ENCODE measurements at regions not wholly inside any gene's neighbourhood (a gene's known extent, or its start where the extent isn't known, plus 50 kb on each side); places are given as distances from the start of the nearest gene placed in this dataset.
A peak's percentile ranks its signal among the peaks of the same experiment; 100 is the strongest.

DNA sequence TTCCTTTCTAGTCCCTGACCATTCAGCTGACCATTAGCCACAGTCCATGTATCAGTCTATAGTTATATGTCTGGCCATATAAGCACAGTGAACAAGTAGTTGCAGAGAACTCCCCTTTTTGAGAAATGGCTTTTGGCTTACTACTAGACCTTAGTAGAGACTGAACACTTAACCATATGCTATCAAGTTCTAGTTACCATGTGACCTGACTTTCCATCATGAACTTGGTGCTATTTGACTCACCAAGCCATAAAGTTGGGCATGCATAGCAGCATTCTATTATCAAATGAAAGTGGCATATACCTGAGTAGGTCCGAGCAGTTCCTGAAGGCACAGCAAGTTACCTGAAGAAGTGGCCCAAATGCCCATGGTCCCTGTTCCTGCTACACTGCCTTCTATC lies 74.5 kb upstream of the IL2 start:
- H3K4me3 Mint-ChIP-seq, result no peak overlapping the region
- no peak overlapping the region for H3K27ac Mint-ChIP-seq
- H3K36me3 Mint-ChIP-seq, result peaks cover 6% of the 10 kb centered on the region
- peaks cover 3% of the 10 kb centered on the region for H3K9me3 Mint-ChIP-seq
- H3K4me1 Mint-ChIP-seq, result peaks cover 28% of the 10 kb centered on the region
- no peaks in the 10 kb centered on the region for H3K27me3 Mint-ChIP-seq

DNA sequence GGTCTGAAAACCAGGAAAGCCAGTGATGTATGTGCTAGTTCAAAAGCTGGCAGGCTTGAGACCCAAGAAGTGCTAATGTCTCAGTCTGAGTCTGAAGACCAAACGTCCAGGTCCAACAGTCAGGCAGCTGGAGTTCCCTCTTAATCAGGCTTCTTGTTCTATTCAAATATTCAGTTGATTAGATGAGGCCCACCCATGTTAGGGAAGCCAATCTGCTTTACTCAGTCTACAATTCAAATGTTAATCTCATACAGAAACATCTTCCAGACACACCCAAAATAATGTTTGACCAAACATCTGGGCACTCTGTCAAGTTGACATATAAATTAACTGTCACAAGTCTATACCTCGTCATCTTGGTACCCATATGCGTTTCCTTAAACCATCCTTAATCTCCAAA lies 72.4 kb upstream of the IL2 start:
- Mint-ChIP-seq H3K27me3 (no peaks in the 10 kb centered on the region), H3K27ac (no peak overlapping the region), H3K9me3 (peaks cover 10% of the 10 kb centered on the region), H3K4me3 (no peak overlapping the region), H3K4me1 (peaks cover 10% of the 10 kb centered on the region), H3K36me3 (peaks cover 8% of the 10 kb centered on the region)

DNA sequence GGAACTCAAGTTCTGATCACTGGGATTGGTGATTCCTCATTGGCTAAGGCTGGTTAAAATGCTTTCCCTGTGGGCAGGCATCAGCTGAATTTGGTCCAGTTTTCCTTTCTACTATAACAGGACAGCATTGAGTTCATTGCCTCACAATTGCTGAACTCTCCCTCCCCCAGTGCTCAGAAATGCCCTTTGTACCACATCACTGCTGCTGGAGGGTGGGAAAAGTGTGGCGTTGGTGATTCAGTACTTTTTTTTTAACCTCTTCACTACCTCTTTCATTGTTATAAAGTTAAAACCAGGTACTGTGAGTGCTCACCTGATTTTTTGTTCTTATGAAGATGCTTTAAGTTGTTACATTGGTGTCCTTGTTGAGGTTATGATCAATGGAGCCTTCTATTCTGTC lies 69.3 kb upstream of the IL2 start:
- no peak overlapping the region for H3K4me3 Mint-ChIP-seq
- H3K9me3 Mint-ChIP-seq, result peaks cover 19% of the 10 kb centered on the region
- peaks cover 9% of the 10 kb centered on the region for H3K36me3 Mint-ChIP-seq
- peaks cover 6% of the 10 kb centered on the region for H3K4me1 Mint-ChIP-seq
- H3K27ac Mint-ChIP-seq, result peak overlapping the region; percentile 18
- no peaks in the 10 kb centered on the region for H3K27me3 Mint-ChIP-seq

DNA sequence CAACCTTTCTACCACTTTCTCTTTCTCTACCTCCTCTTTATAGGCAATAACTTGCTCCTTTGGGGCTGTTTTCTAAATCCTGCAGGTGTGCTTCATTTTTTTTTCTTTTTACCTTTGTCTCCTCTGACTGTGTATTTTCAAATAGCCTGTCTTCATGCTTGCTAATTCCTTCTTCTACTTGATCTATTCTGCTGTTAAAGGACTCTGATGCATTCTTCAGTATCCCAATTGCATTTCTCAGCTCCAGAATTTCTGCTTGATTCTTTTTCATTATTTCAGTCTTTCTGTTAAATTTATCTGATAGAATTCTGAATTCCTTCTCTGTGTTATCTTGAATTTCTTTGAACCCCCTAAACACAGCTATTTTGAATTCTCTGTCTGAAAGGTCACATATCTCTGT lies 67.7 kb upstream of the IL2 start:
- peaks cover 19% of the 10 kb centered on the region for H3K9me3 Mint-ChIP-seq
- H3K4me1 Mint-ChIP-seq, result peaks cover 5% of the 10 kb centered on the region
- H3K4me3 Mint-ChIP-seq, result no peak overlapping the region

DNA sequence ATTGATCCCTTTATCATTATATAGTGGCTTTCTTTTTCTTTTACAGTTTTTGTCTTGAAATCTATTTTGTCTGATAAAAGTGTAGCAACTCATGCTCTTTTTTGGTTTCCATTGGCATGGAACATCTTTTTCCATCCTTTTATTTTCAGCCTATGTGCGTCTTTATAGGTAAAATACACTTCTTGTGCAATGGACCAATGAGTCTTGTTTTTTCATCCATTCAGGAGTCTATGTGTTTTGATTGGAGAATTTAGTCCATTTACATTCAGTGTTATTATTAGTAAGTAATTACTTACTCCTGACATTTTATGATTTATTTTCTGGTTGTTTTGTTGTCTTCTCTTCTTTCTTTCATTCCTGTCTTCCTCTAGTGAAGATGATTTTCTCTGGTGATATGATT lies 66.4 kb upstream of the IL2 start:
- peaks cover 8% of the 10 kb centered on the region for H3K4me1 Mint-ChIP-seq
- H3K27me3 Mint-ChIP-seq, result no peaks in the 10 kb centered on the region
- H3K27ac Mint-ChIP-seq, result no peak overlapping the region
- H3K4me3 Mint-ChIP-seq, result no peak overlapping the region
- H3K36me3 Mint-ChIP-seq, result peaks cover 8% of the 10 kb centered on the region
- H3K9me3 Mint-ChIP-seq, result peaks cover 19% of the 10 kb centered on the region

More for the DNA sequence above, 67.7 kb upstream of the IL2 start:
- Mint-ChIP-seq H3K36me3 (peaks cover 9% of the 10 kb centered on the region), H3K27me3 (no peaks in the 10 kb centered on the region), H3K27ac (no peak overlapping the region)

DNA sequence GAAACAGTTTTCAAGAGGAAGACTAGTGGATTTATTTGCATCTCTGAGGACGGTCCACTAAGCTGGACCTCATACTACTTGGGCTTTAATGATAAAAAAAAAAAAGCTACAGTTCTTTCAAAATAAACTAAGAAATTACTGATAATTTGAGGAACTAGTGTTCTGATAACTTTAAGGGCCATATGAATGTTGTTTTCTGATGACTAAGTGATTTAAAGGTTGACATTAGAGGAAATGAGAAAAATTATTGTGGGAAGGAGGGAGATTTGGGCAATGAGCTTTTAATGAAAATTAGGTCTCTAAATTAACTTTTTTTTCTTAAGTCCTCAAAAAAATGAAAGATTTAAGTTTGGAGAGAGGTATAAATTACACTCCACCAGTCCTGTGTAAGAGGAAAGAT lies 60.8 kb upstream of the IL2 start:
- Mint-ChIP-seq H3K36me3 (no peaks in the 10 kb centered on the region), H3K4me3 (no peak overlapping the region), H3K9me3 (no peaks in the 10 kb centered on the region), H3K27me3 (no peaks in the 10 kb centered on the region), H3K27ac (peak overlapping the region; percentile 27), H3K4me1 (peaks cover 49% of the 10 kb centered on the region)

DNA sequence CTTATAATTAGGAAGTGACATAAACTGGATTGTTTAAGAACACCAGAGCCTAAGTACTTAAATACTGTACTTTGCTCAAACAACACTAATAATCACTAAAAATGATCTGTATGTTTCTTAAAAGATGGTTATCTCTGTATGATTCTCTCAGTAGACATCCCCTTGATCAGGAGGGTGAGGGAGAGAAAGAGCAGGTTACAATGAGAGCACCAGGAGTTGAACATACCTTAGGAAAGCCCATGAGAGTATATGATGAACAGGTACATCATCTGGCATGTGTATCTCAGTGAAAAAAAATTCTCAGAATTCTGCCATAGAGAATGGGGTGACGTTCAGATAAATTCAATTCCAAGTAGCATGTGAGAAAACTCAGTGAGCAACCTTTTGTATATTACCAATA lies 59.9 kb upstream of the IL2 start:
- Mint-ChIP-seq H3K4me1 (peaks cover 57% of the 10 kb centered on the region), H3K27me3 (no peaks in the 10 kb centered on the region), H3K4me3 (peak overlapping the region; percentile 31), H3K9me3 (no peaks in the 10 kb centered on the region), H3K27ac (peak overlapping the region; percentile 47), H3K36me3 (no peaks in the 10 kb centered on the region)

DNA sequence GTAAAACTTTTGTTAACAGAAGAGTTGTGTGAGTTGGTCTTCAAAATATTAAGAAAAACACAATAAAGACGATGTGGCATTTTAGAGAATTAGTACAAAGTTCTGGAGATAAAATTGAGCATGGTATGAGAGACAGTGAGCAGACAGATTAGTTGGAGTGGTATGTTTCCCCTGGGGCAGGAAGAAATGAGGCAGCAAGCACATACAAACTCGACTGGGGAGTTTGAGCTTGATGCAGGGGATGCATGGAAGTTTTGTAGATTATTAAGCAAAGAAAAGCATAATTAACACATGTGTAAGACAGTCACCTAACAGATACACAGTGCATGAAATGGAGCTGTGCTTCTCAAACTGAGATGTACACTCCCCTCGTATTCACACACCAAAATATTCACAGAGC lies 58.1 kb upstream of the IL2 start:
- peaks cover 57% of the 10 kb centered on the region for H3K4me1 Mint-ChIP-seq
- H3K36me3 Mint-ChIP-seq, result no peaks in the 10 kb centered on the region
- peak overlapping the region; percentile 59 for H3K27ac Mint-ChIP-seq
- H3K9me3 Mint-ChIP-seq, result no peaks in the 10 kb centered on the region
- no peaks in the 10 kb centered on the region for H3K27me3 Mint-ChIP-seq
- peak overlapping the region; percentile 45 for H3K4me3 Mint-ChIP-seq

DNA sequence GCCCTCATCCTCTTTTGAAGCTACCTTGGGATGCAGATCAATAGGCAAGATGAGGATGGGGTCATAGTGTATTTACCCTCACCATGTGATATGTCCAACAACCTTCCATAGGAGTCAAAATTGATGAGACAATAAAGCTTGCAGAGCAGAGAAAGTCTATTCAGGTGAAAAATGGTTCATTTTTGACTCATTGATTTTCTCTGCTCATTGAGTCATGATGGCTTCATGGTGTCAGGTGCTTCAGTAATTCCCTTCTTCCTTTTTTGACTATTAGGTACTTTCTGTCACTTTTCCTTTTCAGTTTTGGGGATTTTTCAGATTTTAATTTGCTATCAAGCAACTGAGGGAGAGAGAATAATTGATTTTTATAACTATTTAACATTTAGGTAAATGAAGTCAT lies 55.9 kb upstream of the IL2 start:
- no peaks in the 10 kb centered on the region for H3K27me3 Mint-ChIP-seq
- no peaks in the 10 kb centered on the region for H3K9me3 Mint-ChIP-seq
- peak overlapping the region; percentile 62 for H3K4me3 Mint-ChIP-seq
- peaks cover 66% of the 10 kb centered on the region for H3K4me1 Mint-ChIP-seq
- peak overlapping the region; percentile 94 for H3K27ac Mint-ChIP-seq
- no peaks in the 10 kb centered on the region for H3K36me3 Mint-ChIP-seq

DNA sequence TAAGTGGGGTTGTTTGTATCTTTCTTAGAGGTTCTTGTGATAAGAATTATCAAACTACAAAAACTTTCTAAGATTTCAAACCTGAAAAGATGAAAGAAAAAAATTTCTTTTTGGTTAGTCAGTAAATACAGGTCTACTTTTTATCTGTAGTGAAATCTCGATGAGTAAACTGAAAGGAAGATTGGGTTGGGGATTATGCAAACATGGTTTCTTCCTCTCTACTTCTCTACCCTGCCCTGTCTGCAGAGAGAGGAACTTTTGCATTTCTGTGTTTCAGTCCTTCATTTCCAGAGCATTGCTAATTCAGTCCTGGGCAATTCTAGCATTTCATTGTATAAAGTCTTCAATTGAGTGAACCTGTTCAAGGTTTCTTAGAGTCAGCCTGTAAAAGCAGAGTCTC lies 51.6 kb upstream of the IL2 start:
- Mint-ChIP-seq H3K27me3 (no peaks in the 10 kb centered on the region), H3K4me1 (peaks cover 63% of the 10 kb centered on the region), H3K9me3 (peaks cover 4% of the 10 kb centered on the region), H3K4me3 (peak overlapping the region; percentile 80), H3K36me3 (no peaks in the 10 kb centered on the region), H3K27ac (peak overlapping the region; percentile 85)
